ENCODE measurements at regions not wholly inside any gene's neighbourhood (a gene's known extent, or its start where the extent isn't known, plus 50 kb on each side); places are given as distances from the start of the nearest gene placed in this dataset.

- intact Hi-C loops (cut with micrococcal nuclease) (no loop called here), in situ Hi-C loops (cut with MboI) (no loop called here)
- Histone ChIP-seq H3K9me1 (ENCODE audit: control insufficient read depth, insufficient read depth, low read length) (no peaks in the 10 kb centered on the region), H2AFZ (ENCODE audit: low read depth, low read length) (no peak overlapping the region), H3K4me3 (no peak overlapping the region), H3K4me1 (replicated peaks in 1 of 2; ENCODE audit: control insufficient read depth in 2 of 2, insufficient read depth in 2 of 2, low read length in 2 of 2) (peaks cover 0 to 4% of the 10 kb centered on the region in 2 experiments; a peak in 2 of 5 replicates), H3K9ac (ENCODE audit: insufficient read depth in 1 of 2, low read depth in 2 of 2, low read length in 2 of 2) (no peak overlapping the region), H4K20me1 (replicated peaks; ENCODE audit: control insufficient read depth, insufficient read depth, low read length) (no peaks in the 10 kb centered on the region), H3K9me3 (replicated peaks; ENCODE audit: control insufficient read depth, insufficient read depth, low read depth, low read length) (no peaks in the 10 kb centered on the region), H3K79me2 (ENCODE audit: control insufficient read depth, insufficient read depth, low read length) (no peaks in the 10 kb centered on the region), H3K36me3 (ENCODE audit: control insufficient read depth, insufficient read depth, low read length) (no peaks in the 10 kb centered on the region), H3K4me2 (ENCODE audit: insufficient read depth, low read length) (no peak overlapping the region), H3K27ac (ENCODE audit: extremely low read depth, low read depth, low read length) (no peak overlapping the region), H3K27me3 (ENCODE audit: control insufficient read depth in 2 of 2, insufficient read depth in 2 of 2, low read length in 2 of 2) (peaks cover 0 to 14% of the 10 kb centered on the region in 2 experiments; a peak in 2 of 5 replicates)
- DNase-seq (ENCODE audit: extremely low read depth in 1 of 4, low spot score in 3 of 4) = no peak
- BruUV-seq (replicated peaks) = no TSS peak
- ChIA-PET POLR2A (interaction anchor here (0.6 kb wide), 1 partner anchor 416 kb away, joined by 3 read pairs; no protein-coding TSS in a partner anchor), CTCF (ENCODE audit: low intra/inter-chr PET ratio) (no interaction called here)
- 0% methylated on average over 5 of the region's 5 CpGs for WGBS (ENCODE audit: insufficient coverage, low coverage, missing lambda C conversion rate)
- FAIRE-seq = no peak
- TF ChIP-seq MAFG (tag; conservative IDR thresholded peaks at IDR 0.05) = 0 out of 2 replicates have a peak, but pooled peaks have one; percentile 32
- peak; percentile 23; the same call in 1 of the 2 replicates for TF ChIP-seq C11orf30 (IDR thresholded peaks at IDR 0.05; ENCODE audit: low read depth)
- TF ChIP-seq ZNF316 (IDR thresholded peaks at IDR 0.05) = 0 out of 2 replicates have a peak, but pooled peaks have one; percentile 11
- TF ChIP-seq AFF4 (CRISPR knock-in tag; IDR thresholded peaks at IDR 0.05) = no peak
- ATAC-seq = no peak
Measured at GRCh38 chr18:63071701-63072141, 247.8 kb downstream of the BCL2 start.
